IgD-negative memory B cell (primary cell): ENCODE measurements at regions not wholly inside any gene's neighbourhood (a gene's known extent, or its start where the extent isn't known, plus 50 kb on each side); places are given as distances from the start of the nearest gene placed in this dataset.
"Not testable (repeated sequence)": the region's sequence is repeated elsewhere in the genome, so short reads cannot be mapped to it uniquely, and the experiment has no call there.

Experiments
- H3K27ac Mint-ChIP-seq, 3 donors: one replicate each; pipeline ENCODE4 v1.8.0; 2020 to 2022; ENCODE audit warnings: mild to moderate bottlenecking in 3 of 3, mixed read lengths in 3 of 3, moderate library complexity in 1 of 3
- H3K27me3 Mint-ChIP-seq: one replicate; pipeline ENCODE4 v1.8.0; 2021; ENCODE audit warnings: mixed read lengths
- H3K36me3 Mint-ChIP-seq: one replicate; pipeline ENCODE4 v1.8.0; 2020; ENCODE audit warnings: mild to moderate bottlenecking, mixed read lengths
- H3K4me1 Mint-ChIP-seq, 3 donors: one replicate each; pipeline ENCODE4 v1.8.0; 2020 to 2022; ENCODE audit warnings: mixed read lengths in 3 of 3, mild to moderate bottlenecking in 1 of 3
- H3K4me3 Mint-ChIP-seq, 4 donors: one replicate each; pipeline ENCODE4 v1.8.0; 2020 to 2022; ENCODE audit warnings: mild to moderate bottlenecking in 4 of 4, mixed read lengths in 4 of 4, moderate library complexity in 3 of 4
- H3K9me3 Mint-ChIP-seq, 3 donors: one replicate each; pipeline ENCODE4 v1.8.0; 2020 to 2021; ENCODE audit warnings: mixed read lengths in 3 of 3, mild to moderate bottlenecking in 1 of 3

GRCh38 chr3:30518872-30519271, 87.5 kb upstream of the TGFBR2 start:
- peaks cover 0 to 2% (median 0%) of the 10 kb centered on the region in 3 donors for H3K9me3 Mint-ChIP-seq
- H3K36me3 Mint-ChIP-seq: no peaks in the 10 kb centered on the region
- no peak overlapping the region for H3K4me3 Mint-ChIP-seq
- H3K27ac Mint-ChIP-seq: no peak overlapping the region
- H3K27me3 Mint-ChIP-seq: no peaks in the 10 kb centered on the region
- H3K4me1 Mint-ChIP-seq: no peaks in the 10 kb centered on the region

- H3K4me3 Mint-ChIP-seq: no peak overlapping the region
- peaks cover 0 to 4% (median 3%) of the 10 kb centered on the region in 3 donors for H3K4me1 Mint-ChIP-seq
- no peaks in the 10 kb centered on the region for H3K9me3 Mint-ChIP-seq
- H3K27me3 Mint-ChIP-seq: no peaks in the 10 kb centered on the region
- H3K36me3 Mint-ChIP-seq: no peaks in the 10 kb centered on the region
- H3K27ac Mint-ChIP-seq: no peak overlapping the region
Observed at GRCh38 chr3:30520699-30521098, 85.7 kb upstream of the TGFBR2 start.

DNA sequence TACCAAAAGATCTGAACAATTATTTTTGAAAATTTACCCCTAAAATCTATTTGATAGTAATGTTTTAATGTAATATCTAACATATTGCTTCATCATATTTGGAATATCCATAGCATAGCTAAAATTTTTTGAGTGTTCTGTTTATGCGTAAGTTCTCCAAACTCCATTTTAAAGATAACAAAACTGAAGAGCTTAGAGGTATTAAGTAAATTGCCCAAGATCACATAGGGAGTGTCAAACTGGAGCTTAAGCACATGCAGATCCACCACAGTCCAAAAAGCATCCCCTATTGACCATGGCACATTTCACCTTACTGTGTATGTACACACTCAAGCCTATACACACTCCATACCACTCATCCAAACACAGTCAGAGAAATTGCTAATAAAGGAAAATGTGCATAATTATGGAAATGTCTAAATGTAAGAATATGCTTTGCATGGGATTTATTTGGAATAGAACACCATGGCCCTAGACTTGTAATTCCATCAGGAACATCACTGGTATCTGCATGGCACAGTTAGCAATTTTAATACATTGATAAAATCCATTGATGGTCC, 85.2 kb upstream of the TGFBR2 start:
- Mint-ChIP-seq H3K4me1 (peaks cover 0 to 4% (median 3%) of the 10 kb centered on the region in 3 donors), H3K36me3 (no peaks in the 10 kb centered on the region), H3K27me3 (no peaks in the 10 kb centered on the region), H3K27ac (no peak overlapping the region), H3K4me3 (no peak overlapping the region), H3K9me3 (no peaks in the 10 kb centered on the region)

- Mint-ChIP-seq H3K27ac (no peak overlapping the region), H3K4me3 (no peak overlapping the region), H3K27me3 (no peaks in the 10 kb centered on the region), H3K4me1 (peaks cover 0 to 4% (median 3%) of the 10 kb centered on the region in 3 donors), H3K9me3 (no peaks in the 10 kb centered on the region), H3K36me3 (no peaks in the 10 kb centered on the region)
Observed at GRCh38 chr3:30522476-30522875, 83.9 kb upstream of the TGFBR2 start.

GRCh38 chr3:30523366-30523765, 83.0 kb upstream of the TGFBR2 start:
- H3K4me1 Mint-ChIP-seq: peaks cover 0 to 4% (median 3%) of the 10 kb centered on the region in 3 donors
- H3K27me3 Mint-ChIP-seq: no peaks in the 10 kb centered on the region
- H3K4me3 Mint-ChIP-seq: no peak overlapping the region
- H3K36me3 Mint-ChIP-seq: no peaks in the 10 kb centered on the region
- H3K27ac Mint-ChIP-seq: no peak overlapping the region
- H3K9me3 Mint-ChIP-seq: no peaks in the 10 kb centered on the region

DNA sequence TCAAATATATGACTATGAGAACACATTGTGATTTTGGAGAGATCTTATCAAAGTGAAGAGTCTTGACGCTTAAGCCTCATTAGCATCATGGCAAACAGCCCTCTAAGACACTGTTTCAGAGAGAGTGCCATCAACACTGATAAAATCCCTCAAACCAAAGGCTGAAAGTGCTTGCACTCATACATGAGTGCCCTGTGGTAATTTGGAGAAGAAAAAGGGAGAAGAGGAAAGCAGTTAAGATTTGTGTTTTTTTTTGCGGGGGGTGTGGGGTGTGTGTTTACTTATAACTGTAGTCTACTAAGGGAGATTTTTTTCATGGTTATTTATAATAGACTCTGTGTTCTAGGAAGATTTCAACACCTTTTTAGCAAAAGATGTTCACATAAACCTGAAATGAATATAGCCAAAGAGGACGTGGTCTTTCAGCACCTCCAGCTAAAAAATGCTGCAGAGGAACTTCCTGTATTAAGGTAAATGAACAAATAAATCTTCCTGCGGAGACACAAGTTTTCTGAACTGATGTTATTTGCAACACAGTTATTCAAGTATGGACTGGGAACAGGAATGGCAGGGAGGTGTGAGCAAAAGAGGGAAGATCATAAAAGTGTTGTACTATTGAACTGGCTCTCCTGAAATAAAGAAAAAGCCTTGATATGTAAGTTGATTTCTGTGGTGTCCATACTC, 81.9 kb upstream of the TGFBR2 start:
- Mint-ChIP-seq H3K9me3 (no peaks in the 10 kb centered on the region), H3K4me1 (peaks cover 0 to 4% (median 3%) of the 10 kb centered on the region in 3 donors), H3K4me3 (no peak overlapping the region), H3K36me3 (no peaks in the 10 kb centered on the region), H3K27me3 (no peaks in the 10 kb centered on the region), H3K27ac (no peak overlapping the region)

GRCh38 chr3:30526031-30526430, 80.4 kb upstream of the TGFBR2 start:
- Mint-ChIP-seq H3K27me3 (no peaks in the 10 kb centered on the region), H3K27ac (no peak overlapping the region), H3K4me3 (no peak overlapping the region), H3K9me3 (no peaks in the 10 kb centered on the region), H3K4me1 (peaks cover 0 to 5% (median 4%) of the 10 kb centered on the region in 3 donors), H3K36me3 (no peaks in the 10 kb centered on the region)

- Mint-ChIP-seq H3K36me3 (no peaks in the 10 kb centered on the region), H3K4me3 (no peak overlapping the region), H3K27me3 (no peaks in the 10 kb centered on the region), H3K27ac (no peak overlapping the region), H3K4me1 (peaks cover 0 to 5% (median 4%) of the 10 kb centered on the region in 3 donors), H3K9me3 (no peaks in the 10 kb centered on the region)
Observed at GRCh38 chr3:30527186-30527585, 79.2 kb upstream of the TGFBR2 start.

DNA sequence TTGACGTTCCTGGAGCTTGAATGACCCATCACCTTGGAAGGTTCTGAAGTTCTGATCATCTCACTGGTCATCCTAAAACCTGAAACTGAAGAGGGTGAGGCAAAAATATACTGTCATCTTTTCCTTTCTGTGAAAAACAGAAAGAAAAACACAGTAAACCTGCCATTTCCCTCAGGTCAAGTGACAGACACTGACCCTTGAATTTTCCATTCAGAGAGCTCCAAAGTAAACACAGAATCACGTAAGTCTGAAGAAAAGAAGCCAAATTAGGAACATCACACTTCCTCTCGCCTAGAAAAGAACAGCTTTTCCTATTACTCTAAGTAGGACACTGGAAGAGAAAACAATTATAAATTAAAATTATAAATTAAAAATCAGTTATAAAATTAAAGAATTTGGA, 78.7 kb upstream of the TGFBR2 start:
- H3K4me3 Mint-ChIP-seq: no peak overlapping the region
- H3K27me3 Mint-ChIP-seq: no peaks in the 10 kb centered on the region
- H3K9me3 Mint-ChIP-seq: no peaks in the 10 kb centered on the region
- H3K4me1 Mint-ChIP-seq: peaks cover 0 to 5% (median 4%) of the 10 kb centered on the region in 3 donors
- H3K27ac Mint-ChIP-seq: no peak overlapping the region
- H3K36me3 Mint-ChIP-seq: no peaks in the 10 kb centered on the region

DNA sequence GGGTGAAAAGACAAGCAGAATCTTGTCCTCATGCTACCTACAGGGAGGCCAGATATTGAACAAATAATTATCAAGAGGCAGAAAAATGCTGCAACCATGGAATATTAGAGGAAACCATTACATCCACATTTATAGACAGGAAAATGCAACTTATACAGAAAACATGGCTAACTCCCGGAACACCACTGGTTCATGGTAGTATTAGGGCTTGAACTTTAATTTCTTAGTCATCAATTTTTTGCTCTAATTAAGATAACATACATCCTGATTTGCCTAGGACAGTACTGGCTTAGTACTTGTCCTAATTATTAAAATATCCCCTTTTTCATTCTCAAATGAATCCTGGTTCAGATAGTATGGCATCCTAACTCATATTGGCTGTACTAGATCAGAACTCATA, 76.3 kb upstream of the TGFBR2 start:
- no peak overlapping the region for H3K4me3 Mint-ChIP-seq
- no peaks in the 10 kb centered on the region for H3K9me3 Mint-ChIP-seq
- H3K4me1 Mint-ChIP-seq: peaks cover 0 to 2% (median 0%) of the 10 kb centered on the region in 3 donors
- no peaks in the 10 kb centered on the region for H3K36me3 Mint-ChIP-seq
- H3K27ac Mint-ChIP-seq: no peak overlapping the region
- no peaks in the 10 kb centered on the region for H3K27me3 Mint-ChIP-seq

DNA sequence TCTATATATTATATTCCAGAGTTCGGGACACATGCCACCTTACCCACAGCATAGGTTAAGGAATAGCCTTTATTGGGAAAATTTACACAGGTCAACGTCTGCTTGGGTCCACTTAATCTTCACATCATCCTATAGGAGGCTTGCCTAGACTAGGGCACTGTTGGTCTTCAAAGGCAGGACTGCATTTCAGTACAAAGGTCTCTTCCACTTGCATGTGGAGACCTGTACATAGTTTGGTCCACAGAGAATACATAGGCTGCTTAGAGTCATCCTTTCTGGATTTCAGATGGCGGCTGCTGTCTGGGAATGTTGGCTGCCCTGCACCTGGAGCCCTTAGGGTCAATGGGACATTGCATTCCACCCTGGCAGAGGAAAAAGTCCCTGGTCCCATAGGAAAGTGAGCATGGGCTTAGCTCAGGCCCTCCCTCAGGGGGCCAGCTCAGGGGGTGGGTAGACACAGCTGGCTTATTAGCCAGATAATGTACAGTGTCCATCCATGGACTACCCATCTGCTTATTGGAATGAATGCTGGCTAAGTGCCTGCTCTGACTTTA, 75.3 kb upstream of the TGFBR2 start:
- H3K4me1 Mint-ChIP-seq: peaks cover 0 to 2% (median 0%) of the 10 kb centered on the region in 3 donors
- H3K36me3 Mint-ChIP-seq: no peaks in the 10 kb centered on the region
- H3K9me3 Mint-ChIP-seq: peaks cover 0 to under 1% (median 0%) of the 10 kb centered on the region in 3 donors
- H3K27ac Mint-ChIP-seq: no peak overlapping the region
- no peak overlapping the region for H3K4me3 Mint-ChIP-seq
- no peaks in the 10 kb centered on the region for H3K27me3 Mint-ChIP-seq

DNA sequence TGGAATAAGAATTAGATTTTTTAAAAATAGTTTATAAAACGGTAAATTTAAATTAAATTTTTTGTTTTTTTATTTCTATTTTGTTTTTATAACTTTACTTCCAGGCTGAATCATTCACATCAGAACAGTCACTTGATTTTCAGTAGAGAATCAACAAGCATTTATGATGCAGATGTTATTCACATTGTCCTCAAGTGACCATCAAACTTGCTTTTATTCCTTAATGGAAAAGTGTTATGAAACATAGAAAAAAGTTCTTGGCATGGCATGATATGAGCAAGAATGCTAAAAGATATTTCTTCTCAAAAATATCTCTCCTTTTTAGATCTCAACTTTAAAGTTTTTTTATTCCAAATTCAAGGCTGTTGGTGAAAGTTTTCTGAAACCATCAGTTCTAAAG, 70.9 kb upstream of the TGFBR2 start:
- no peak overlapping the region for H3K27ac Mint-ChIP-seq
- H3K27me3 Mint-ChIP-seq: no peaks in the 10 kb centered on the region

GRCh38 chr3:30538791-30539190, 67.6 kb upstream of the TGFBR2 start:
- Mint-ChIP-seq H3K36me3 (peaks cover 1% of the 10 kb centered on the region), H3K27ac (no peak overlapping the region), H3K4me1 (no peaks in the 10 kb centered on the region), H3K4me3 (no peak overlapping the region), H3K9me3 (peaks cover 0 to 3% (median under 1%) of the 10 kb centered on the region in 3 donors), H3K27me3 (no peaks in the 10 kb centered on the region)

More for the DNA sequence above, 70.9 kb upstream of the TGFBR2 start:
- Mint-ChIP-seq H3K36me3 (peaks cover 1% of the 10 kb centered on the region), H3K9me3 (peaks cover 0 to 3% (median 0%) of the 10 kb centered on the region in 3 donors), H3K4me3 (no peak overlapping the region), H3K4me1 (peaks cover 0 to under 1% (median 0%) of the 10 kb centered on the region in 3 donors)

GRCh38 chr3:30539206-30539605, 67.2 kb upstream of the TGFBR2 start:
- Mint-ChIP-seq H3K27ac (no peak overlapping the region), H3K27me3 (no peaks in the 10 kb centered on the region), H3K4me3 (no peak overlapping the region), H3K9me3 (peaks cover 0 to 4% (median 3%) of the 10 kb centered on the region in 3 donors), H3K36me3 (peaks cover 1% of the 10 kb centered on the region), H3K4me1 (no peaks in the 10 kb centered on the region)

DNA sequence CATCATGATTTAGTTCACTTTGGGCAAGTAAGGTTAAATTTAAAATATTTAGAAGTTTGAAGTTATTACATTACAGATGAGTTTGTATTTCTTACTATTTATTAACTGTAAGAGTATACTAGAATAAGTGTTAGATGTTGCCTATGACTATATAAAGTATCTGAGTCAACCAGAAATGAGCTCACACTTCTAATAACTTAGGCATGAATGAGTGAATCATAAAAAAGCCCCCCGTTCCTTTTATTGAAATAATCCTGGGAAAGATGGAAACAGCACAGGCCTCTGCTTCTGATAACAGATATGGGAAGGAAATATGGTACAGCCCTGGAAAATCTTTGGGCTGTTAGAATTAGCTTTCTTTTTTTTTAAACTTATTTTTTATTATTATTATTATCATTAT, 66.6 kb upstream of the TGFBR2 start:
- no peaks in the 10 kb centered on the region for H3K4me1 Mint-ChIP-seq
- H3K27me3 Mint-ChIP-seq: no peaks in the 10 kb centered on the region
- peaks cover 0 to 4% (median 3%) of the 10 kb centered on the region in 3 donors for H3K9me3 Mint-ChIP-seq

DNA sequence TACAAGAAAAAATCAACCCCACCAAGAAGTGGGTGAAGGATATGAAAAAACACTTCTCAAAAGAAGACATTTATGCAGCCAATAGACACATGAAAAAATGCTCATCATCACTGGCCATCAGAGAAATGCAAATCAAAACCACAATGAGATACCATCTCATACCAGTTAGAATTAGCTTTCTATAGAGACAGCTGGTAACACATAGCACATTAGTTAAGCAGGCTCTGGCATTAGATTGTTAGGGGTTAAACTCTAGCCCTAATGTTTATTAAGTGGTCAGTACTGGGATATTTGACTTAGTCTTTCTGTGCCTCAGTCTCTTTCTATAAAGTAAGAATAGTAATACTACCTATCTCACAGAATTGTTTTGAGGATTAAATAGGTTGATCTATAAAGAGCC, 65.2 kb upstream of the TGFBR2 start:
- not testable (repeated sequence) for H3K4me3 Mint-ChIP-seq, H3K9me3 Mint-ChIP-seq, H3K36me3 Mint-ChIP-seq, H3K4me1 Mint-ChIP-seq, H3K27ac Mint-ChIP-seq, H3K27me3 Mint-ChIP-seq

More for the DNA sequence above, 66.6 kb upstream of the TGFBR2 start:
- Mint-ChIP-seq H3K36me3 (peaks cover 1% of the 10 kb centered on the region), H3K4me3 (no peak overlapping the region), H3K27ac (no peak overlapping the region)
